Large intestine (tissue), 3 donors: ENCODE measurements at regions not wholly inside any gene's neighbourhood (a gene's known extent, or its start where the extent isn't known, plus 50 kb on each side); places are given as distances from the start of the nearest gene placed in this dataset.
A peak's percentile ranks its signal among the peaks of the same experiment; 100 is the strongest.

ENCODE experiments used
- DNase-seq, 2 donors: peaks; one replicate each; pipeline versions ENCODE4 v3.0.0 to v3.0.0-alpha.2; 2013
- H3K27ac ChIP-seq: one replicate; pipeline ENCODE4 v1.5.1; 2013; ENCODE audit warnings: low read length
- H3K27me3 ChIP-seq: 2 replicates; pipeline ENCODE4 v1.6.1; 2013; ENCODE audit warnings: low read length; ENCODE audit not compliant: control insufficient read depth, insufficient read depth
- H3K36me3 ChIP-seq: 2 replicates; pipeline ENCODE4 v1.6.1; 2013; ENCODE audit warnings: low read length; ENCODE audit not compliant: control insufficient read depth, insufficient read depth
- H3K4me1 ChIP-seq: one replicate; pipeline ENCODE4 v1.6.1; 2013; ENCODE audit warnings: low read length; ENCODE audit not compliant: control insufficient read depth, insufficient read depth
- H3K4me3 ChIP-seq: one replicate; pipeline ENCODE4 v1.5.1; 2013; ENCODE audit warnings: low read length
- H3K9me3 ChIP-seq: one replicate; pipeline ENCODE4 v1.6.1; 2013; ENCODE audit warnings: mild to moderate bottlenecking, low read depth, low read length, moderate library complexity; ENCODE audit not compliant: control insufficient read depth
- WGBS: methylation state at CpG from one replicate; pipeline ENCODE4 v1.1.5; 2013; ENCODE audit warnings: low lambda C conversion rate; ENCODE audit not compliant: insufficient coverage; 5-methylcytosine and 5-hydroxymethylcytosine counted together

DNA sequence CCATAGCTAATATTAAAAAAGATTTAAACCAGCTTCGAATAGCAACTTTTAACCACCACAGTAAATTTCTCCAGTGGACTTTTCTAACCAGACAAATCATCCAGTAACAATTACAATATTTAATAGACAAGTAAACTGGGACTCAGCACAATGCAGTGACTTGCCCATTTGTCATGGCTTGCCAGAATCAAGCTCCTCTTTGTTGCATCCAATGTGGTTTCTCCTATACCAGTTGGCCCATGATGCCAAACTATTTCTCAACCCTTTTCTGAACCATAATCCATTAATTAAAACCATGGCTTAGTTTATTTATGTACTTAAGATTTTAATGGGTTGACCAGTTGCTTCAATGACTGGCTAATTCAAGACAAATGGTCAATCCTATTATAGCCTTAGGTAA, 64.4 kb downstream of the DIO2 start:
- Histone ChIP-seq H3K27ac (no peak overlapping the region), H3K27me3 (no peaks in the 10 kb centered on the region), H3K4me3 (no peak overlapping the region), H3K36me3 (no peaks in the 10 kb centered on the region), H3K9me3 (no peaks in the 10 kb centered on the region), H3K4me1 (no peaks in the 10 kb centered on the region)
- no CpG with 5 or more reads among the region's 1 CpG for WGBS
- DNase-seq, result no peak

DNA sequence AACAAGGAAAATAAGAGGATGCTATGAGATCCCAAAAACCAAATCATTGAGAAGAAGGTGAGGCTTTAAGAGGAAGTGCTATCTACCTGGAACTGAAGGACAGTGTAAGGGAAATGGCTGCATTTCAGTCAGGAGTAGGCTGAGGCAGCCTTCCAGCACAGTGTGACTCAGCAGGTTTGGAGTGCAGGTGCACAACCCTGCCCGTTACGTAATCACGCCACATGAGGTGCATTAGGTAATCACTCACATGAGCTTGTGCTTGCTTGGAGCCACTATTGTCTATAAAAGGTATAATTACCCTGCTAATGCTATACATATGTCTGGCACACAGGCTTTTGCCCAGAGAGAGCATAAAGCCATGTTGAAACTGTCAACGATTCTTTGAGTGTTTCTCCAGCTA, 74.9 kb downstream of the DIO2 start:
- no peaks in the 10 kb centered on the region for H3K9me3 ChIP-seq
- no peak overlapping the region for H3K4me3 ChIP-seq
- no peaks in the 10 kb centered on the region for H3K36me3 ChIP-seq
- no peaks in the 10 kb centered on the region for H3K27me3 ChIP-seq
- DNase-seq, result peak in 1 of 2 donors; percentile 3
- no peaks in the 10 kb centered on the region for H3K4me1 ChIP-seq
- H3K27ac ChIP-seq, result no peak overlapping the region
- WGBS, result no CpG with 5 or more reads among the region's 4 CpGs

DNA sequence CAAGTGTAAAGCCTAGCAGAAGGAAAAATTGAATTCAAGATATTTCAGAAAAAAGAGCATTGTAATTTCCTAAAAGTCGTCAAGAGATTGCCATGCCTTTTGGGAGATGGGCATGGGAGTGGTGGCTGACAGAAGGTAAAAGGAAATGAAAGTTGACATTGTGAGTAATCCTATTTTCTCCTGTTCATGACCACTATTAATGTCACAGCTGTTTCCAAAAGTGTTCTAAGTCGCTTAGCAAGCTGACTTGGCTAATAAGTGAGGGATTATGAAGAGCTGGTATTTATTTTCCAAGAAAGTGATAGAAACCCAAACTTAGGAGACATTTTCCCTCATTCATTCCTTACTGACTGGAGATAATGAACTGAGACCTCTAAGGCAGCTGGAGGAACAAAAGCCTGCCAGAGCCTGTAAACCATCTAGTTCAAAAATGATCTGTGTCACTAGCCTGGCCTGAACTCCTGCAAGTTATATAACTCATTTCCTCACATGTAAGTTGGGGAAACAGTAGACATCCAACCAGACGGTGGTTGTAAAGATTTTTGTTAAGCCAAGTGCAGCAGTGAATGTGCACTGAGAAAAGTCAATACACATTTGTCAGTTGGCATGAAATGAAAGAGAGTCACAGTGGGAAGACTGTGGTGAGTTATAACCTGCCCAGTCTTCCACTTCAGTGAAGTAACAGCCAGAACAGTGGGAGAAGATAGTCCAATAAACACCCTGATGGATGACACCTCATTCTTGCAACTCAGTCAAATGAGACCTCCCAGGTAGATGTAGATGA, 75.8 kb downstream of the DIO2 start:
- H3K4me3 ChIP-seq, result no peak overlapping the region
- H3K36me3 ChIP-seq, result no peaks in the 10 kb centered on the region
- no peaks in the 10 kb centered on the region for H3K27me3 ChIP-seq
- H3K9me3 ChIP-seq, result no peaks in the 10 kb centered on the region
- no peak overlapping the region for H3K27ac ChIP-seq
- H3K4me1 ChIP-seq, result no peaks in the 10 kb centered on the region
- 67% methylated on average over 1 of the region's 3 CpGs for WGBS
- no peak for DNase-seq

DNA sequence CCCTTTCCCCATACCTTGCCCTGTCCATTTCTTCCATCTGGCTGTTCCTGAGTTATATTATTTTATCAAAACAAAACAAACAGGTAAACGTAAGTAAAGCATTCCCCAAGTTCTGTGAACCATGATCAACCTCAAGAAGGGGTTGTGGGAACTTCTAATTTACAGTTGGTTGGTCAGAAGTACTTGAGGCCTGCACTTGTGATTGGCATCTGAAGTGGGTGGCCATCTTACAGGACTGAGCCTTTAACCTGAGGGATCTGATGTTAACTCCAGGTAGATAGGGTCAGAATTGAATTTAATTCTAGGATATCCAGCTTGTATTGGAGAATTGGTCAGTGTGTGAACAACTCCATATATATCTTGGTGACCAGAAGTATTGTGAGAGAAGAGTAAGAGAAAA, 77.0 kb downstream of the DIO2 start:
- Histone ChIP-seq H3K9me3 (no peaks in the 10 kb centered on the region), H3K4me1 (no peaks in the 10 kb centered on the region), H3K27me3 (no peaks in the 10 kb centered on the region), H3K36me3 (no peaks in the 10 kb centered on the region), H3K27ac (no peak overlapping the region), H3K4me3 (no peak overlapping the region)
- no peak for DNase-seq
- no CpG with 5 or more reads among the region's 1 CpG for WGBS

DNA sequence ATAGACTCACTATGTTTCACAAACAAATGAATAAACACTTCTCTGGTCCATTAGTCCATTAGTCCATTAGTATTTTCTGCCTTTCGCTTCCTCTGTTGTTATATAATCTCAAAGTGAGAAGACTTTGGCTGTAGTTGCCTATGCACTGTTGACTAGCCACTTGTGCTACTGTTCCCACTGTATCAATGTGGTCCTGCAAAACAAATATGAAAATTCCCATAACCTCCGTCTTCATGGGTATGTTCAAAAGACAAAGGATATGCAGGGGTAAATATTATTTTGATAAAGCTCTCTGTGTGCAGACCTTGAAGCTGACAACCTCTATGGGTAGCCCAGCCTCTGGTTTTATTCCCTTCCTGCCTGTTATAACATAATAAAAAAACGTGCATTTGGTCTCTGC, 77.8 kb downstream of the DIO2 start:
- no CpG with 5 or more reads among the region's 3 CpGs for WGBS
- no peaks in the 10 kb centered on the region for H3K36me3 ChIP-seq
- H3K27ac ChIP-seq, result no peak overlapping the region
- no peak overlapping the region for H3K4me3 ChIP-seq
- no peaks in the 10 kb centered on the region for H3K27me3 ChIP-seq
- no peak for DNase-seq
- H3K4me1 ChIP-seq, result no peaks in the 10 kb centered on the region
- H3K9me3 ChIP-seq, result no peaks in the 10 kb centered on the region

DNA sequence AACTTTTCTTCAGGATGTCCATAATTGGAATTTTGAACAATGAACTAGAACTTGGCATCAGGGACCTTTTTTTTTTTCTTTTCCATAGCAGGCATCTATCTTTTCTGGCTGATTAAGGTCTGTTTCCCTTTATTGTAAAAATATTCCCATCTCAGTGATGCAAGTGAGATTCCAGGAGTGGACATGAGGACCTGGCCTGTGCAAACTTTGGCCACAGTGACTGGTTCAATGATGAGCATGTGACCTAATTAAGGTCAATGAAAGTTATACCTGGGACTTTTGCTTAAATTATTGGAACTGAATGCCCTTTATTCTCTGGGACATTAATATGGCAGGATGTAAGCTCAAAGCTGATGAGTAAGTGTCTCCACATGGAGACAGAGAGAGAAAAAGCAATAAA, 83.8 kb downstream of the DIO2 start:
- no peak for DNase-seq
- no peaks in the 10 kb centered on the region for H3K36me3 ChIP-seq
- no peak overlapping the region for H3K27ac ChIP-seq
- H3K4me3 ChIP-seq, result no peak overlapping the region
- H3K4me1 ChIP-seq, result no peaks in the 10 kb centered on the region
- H3K27me3 ChIP-seq, result no peaks in the 10 kb centered on the region
- H3K9me3 ChIP-seq, result no peaks in the 10 kb centered on the region

DNA sequence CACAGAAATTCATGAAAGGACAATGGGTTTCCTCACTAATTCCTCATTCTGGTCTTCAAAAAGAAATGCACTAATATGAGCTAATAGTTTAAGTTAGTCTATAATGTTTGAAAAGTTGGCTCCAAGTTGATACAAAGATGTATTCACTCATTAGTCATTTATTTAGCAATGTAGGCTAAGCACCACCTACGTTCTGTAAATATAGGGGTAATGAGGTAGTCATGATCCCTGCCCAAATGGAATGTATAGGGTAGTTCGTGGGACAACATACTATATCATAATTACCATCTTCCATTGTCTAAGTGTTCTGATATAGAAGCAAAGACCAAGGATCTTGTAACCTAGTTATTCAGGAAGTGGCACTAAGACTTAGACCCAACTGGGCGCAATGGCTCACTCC, 86.5 kb downstream of the DIO2 start:
- H3K27ac ChIP-seq, result no peak overlapping the region
- no CpG with 5 or more reads among the region's 3 CpGs for WGBS
- no peaks in the 10 kb centered on the region for H3K9me3 ChIP-seq
- no peak overlapping the region for H3K4me3 ChIP-seq
- no peaks in the 10 kb centered on the region for H3K4me1 ChIP-seq
- DNase-seq, result no peak
- H3K36me3 ChIP-seq, result no peaks in the 10 kb centered on the region
- H3K27me3 ChIP-seq, result no peaks in the 10 kb centered on the region

DNA sequence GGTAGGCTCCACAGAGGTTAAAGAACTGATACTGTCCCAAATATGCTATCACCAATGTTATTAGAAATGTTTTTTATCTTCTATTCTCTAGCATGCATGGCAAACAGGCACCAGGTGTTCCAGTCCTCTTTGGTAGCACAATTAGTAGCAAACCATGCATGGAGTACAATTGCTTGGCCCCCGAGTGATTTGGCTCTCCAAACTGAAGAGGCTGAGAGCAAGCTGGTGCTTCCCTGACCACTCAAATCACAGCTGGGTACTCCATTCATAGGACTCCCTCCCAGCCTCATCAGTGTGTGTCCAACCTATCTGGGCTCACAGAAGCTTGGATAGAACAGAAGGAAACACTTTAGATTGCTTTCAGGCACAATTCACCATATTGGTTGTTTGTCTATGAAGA, 93.4 kb downstream of the DIO2 start:
- no peak for DNase-seq
- H3K36me3 ChIP-seq, result no peaks in the 10 kb centered on the region
- no CpG with 5 or more reads among the region's 1 CpG for WGBS
- no peak overlapping the region for H3K27ac ChIP-seq
- no peaks in the 10 kb centered on the region for H3K27me3 ChIP-seq
- H3K9me3 ChIP-seq, result no peaks in the 10 kb centered on the region
- no peaks in the 10 kb centered on the region for H3K4me1 ChIP-seq
- H3K4me3 ChIP-seq, result no peak overlapping the region

DNA sequence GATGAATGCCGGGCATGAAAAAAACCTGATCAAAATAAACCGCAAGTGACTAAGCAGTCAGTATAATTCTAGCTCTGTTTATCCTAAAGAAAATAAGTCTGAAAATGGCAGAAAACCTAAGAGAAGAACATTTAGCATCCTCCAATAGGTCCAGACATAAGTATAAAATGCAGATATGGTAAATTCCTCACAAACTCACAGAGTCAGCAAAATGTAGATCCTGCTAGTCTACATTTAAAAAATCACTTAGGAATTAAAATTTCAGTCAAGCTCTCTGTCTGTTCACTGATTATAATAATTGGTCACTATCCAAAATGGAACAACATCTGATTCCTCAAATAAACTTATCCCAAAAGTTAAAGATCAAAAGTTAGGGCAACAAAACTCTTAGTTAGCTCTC, 95.1 kb downstream of the DIO2 start:
- WGBS, result 79% methylated on average over 2 of the region's 2 CpGs
- DNase-seq, result no peak
- no peaks in the 10 kb centered on the region for H3K4me1 ChIP-seq
- no peak overlapping the region for H3K4me3 ChIP-seq
- H3K9me3 ChIP-seq, result no peaks in the 10 kb centered on the region
- H3K27me3 ChIP-seq, result no peaks in the 10 kb centered on the region
- no peak overlapping the region for H3K27ac ChIP-seq
- no peaks in the 10 kb centered on the region for H3K36me3 ChIP-seq

DNA sequence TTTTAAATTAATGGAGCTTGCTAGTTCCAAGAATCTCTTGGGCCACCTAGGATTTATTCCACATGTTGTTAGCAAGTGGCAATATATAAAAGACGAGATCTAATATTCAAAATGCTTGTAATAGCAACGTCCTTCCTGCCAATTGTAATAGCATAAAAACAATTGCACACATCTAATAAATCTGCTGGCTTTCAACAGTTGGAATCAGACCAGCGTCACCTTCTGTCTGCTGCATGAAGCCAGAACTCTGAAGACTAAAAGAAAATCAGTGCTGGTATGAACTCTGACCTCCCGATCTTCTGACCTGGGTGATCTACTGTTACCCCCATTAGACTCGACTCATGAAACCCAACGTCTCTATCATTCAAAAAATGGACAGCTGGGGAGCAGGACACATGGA, 100.6 kb downstream of the DIO2 start:
- Histone ChIP-seq H3K9me3 (no peaks in the 10 kb centered on the region), H3K36me3 (no peaks in the 10 kb centered on the region), H3K27me3 (no peaks in the 10 kb centered on the region), H3K27ac (no peak overlapping the region), H3K4me1 (no peaks in the 10 kb centered on the region), H3K4me3 (no peak overlapping the region)
- WGBS, result 81% methylated on average over 3 of the region's 6 CpGs
- no peak for DNase-seq

DNA sequence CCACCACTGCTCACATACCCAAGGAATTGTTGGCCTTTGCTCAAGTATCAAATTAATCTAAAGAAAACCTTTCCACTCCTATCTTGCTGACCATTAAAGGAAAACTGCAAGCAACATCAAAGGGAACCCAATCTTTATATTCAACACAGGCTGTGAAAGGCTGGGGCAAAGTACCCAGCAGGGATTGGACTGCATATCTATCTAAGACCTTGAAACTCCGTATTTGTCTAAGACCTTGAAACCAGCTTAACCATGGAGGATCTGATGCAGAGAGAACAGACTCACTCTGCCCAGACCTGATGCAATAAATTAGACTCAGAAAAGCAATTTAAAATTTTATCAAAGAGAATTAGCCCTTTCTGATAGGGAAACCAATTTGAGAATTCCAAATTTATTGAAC, 102.2 kb downstream of the DIO2 start:
- no peak overlapping the region for H3K4me3 ChIP-seq
- no peaks in the 10 kb centered on the region for H3K9me3 ChIP-seq
- WGBS, result no CpG with 5 or more reads among the region's 1 CpG
- no peaks in the 10 kb centered on the region for H3K36me3 ChIP-seq
- H3K27me3 ChIP-seq, result no peaks in the 10 kb centered on the region
- no peaks in the 10 kb centered on the region for H3K4me1 ChIP-seq
- H3K27ac ChIP-seq, result no peak overlapping the region
- DNase-seq, result no peak
